ENCODE measurements at regions not wholly inside any gene's neighbourhood (a gene's known extent, or its start where the extent isn't known, plus 50 kb on each side); places are given as distances from the start of the nearest gene placed in this dataset.
A peak's percentile ranks its signal among the peaks of the same experiment; 100 is the strongest.

- H3K4me1 ChIP-seq (ENCODE audit: control insufficient read depth in 2 of 2, insufficient read depth in 1 of 2, low read depth in 1 of 2, low read length in 2 of 2), result peaks cover 0 to 3% of the 10 kb centered on the region in 2 donors
- H3K36me3 ChIP-seq (replicated peaks in 1 of 2; ENCODE audit: control insufficient read depth in 2 of 2, insufficient read depth in 2 of 2, low read length in 2 of 2), result no peaks in the 10 kb centered on the region
- H3K14ac ChIP-seq (ENCODE audit: low read length), result no peak overlapping the region
- no peak for DNase-seq (ENCODE audit: low spot score)
- no peaks in the 10 kb centered on the region for H3K9me3 ChIP-seq (replicated peaks in 1 of 2; ENCODE audit: control insufficient read depth in 2 of 2, insufficient read depth in 1 of 2, low read depth in 1 of 2, low read length in 2 of 2)
- no CpG with 5 or more reads among the region's 6 CpGs for WGBS, 2 donors (ENCODE audit: extremely low coverage in 2 of 2, insufficient read length in 2 of 2, insufficient replicate concordance in 1 of 2)
- H3K18ac ChIP-seq (ENCODE audit: low read length), result no peak overlapping the region
- no peak overlapping the region for H4K91ac ChIP-seq (ENCODE audit: low read depth, low read length, poor library complexity)
- no peak overlapping the region for H3K4me3 ChIP-seq (ENCODE audit: low read length in 2 of 2)
- no peak overlapping the region for H3K4ac ChIP-seq (ENCODE audit: low read length)
- H3K27ac ChIP-seq (replicated peaks; ENCODE audit: low read length), result no peak overlapping the region
- H3K79me1 ChIP-seq (ENCODE audit: low read depth, low read length), result no peaks in the 10 kb centered on the region
- H2AFZ ChIP-seq (ENCODE audit: low read length), result peak overlapping the region; percentile 24
- no peak overlapping the region for H2BK5ac ChIP-seq (ENCODE audit: low read length)
- no peak overlapping the region for H4K8ac ChIP-seq (ENCODE audit: low read depth, low read length)
- no peak overlapping the region for H3K23ac ChIP-seq (ENCODE audit: low read depth, low read length, poor library complexity)
- H2BK120ac ChIP-seq (ENCODE audit: low read depth, low read length), result no peak overlapping the region
- no peaks in the 10 kb centered on the region for H3K27me3 ChIP-seq (ENCODE audit: control insufficient read depth in 3 of 3, insufficient read depth in 3 of 3, low read depth in 1 of 3, low read length in 3 of 3)
- no peak overlapping the region for H2AK5ac ChIP-seq (ENCODE audit: low read depth, low read length)
- no peak overlapping the region for H2BK15ac ChIP-seq (ENCODE audit: low read length)
- no peak overlapping the region for H2BK12ac ChIP-seq (ENCODE audit: low read length)
- no peak overlapping the region for H3K4me2 ChIP-seq (ENCODE audit: insufficient read depth, low read length, poor library complexity, severe bottlenecking)
- no peak overlapping the region for H3K9ac ChIP-seq (ENCODE audit: low read depth, low read length, poor library complexity)
Observed at GRCh38 chr1:62953633-62954032, 169.7 kb downstream of the ATG4C start.

- H3K79me1 ChIP-seq (ENCODE audit: low read depth, low read length), result no peaks in the 10 kb centered on the region
- no peak overlapping the region for H2BK5ac ChIP-seq (ENCODE audit: low read length)
- no peak for DNase-seq (ENCODE audit: low spot score)
- H2AK5ac ChIP-seq (ENCODE audit: low read depth, low read length), result no peak overlapping the region
- H3K4me3 ChIP-seq (ENCODE audit: low read length in 2 of 2), result no peak overlapping the region
- H3K9ac ChIP-seq (ENCODE audit: low read depth, low read length, poor library complexity), result no peak overlapping the region
- no peaks in the 10 kb centered on the region for H3K36me3 ChIP-seq (replicated peaks in 1 of 2; ENCODE audit: control insufficient read depth in 2 of 2, insufficient read depth in 2 of 2, low read length in 2 of 2)
- H4K91ac ChIP-seq (ENCODE audit: low read depth, low read length, poor library complexity), result no peak overlapping the region
- H3K4ac ChIP-seq (ENCODE audit: low read length), result no peak overlapping the region
- H3K23ac ChIP-seq (ENCODE audit: low read depth, low read length, poor library complexity), result no peak overlapping the region
- no peak overlapping the region for H2BK120ac ChIP-seq (ENCODE audit: low read depth, low read length)
- no peak overlapping the region for H2BK15ac ChIP-seq (ENCODE audit: low read length)
- H2AFZ ChIP-seq (ENCODE audit: low read length), result peak overlapping the region; percentile 46
- WGBS, 2 donors (ENCODE audit: extremely low coverage in 2 of 2, insufficient read length in 2 of 2, insufficient replicate concordance in 1 of 2), result no CpG with 5 or more reads among the region's 7 CpGs
- H3K18ac ChIP-seq (ENCODE audit: low read length), result no peak overlapping the region
- H4K8ac ChIP-seq (ENCODE audit: low read depth, low read length), result no peak overlapping the region
- H3K14ac ChIP-seq (ENCODE audit: low read length), result no peak overlapping the region
- H3K9me3 ChIP-seq (replicated peaks in 1 of 2; ENCODE audit: control insufficient read depth in 2 of 2, insufficient read depth in 1 of 2, low read depth in 1 of 2, low read length in 2 of 2), result no peaks in the 10 kb centered on the region
- no peak overlapping the region for H3K4me2 ChIP-seq (ENCODE audit: insufficient read depth, low read length, poor library complexity, severe bottlenecking)
- H3K4me1 ChIP-seq (ENCODE audit: control insufficient read depth in 2 of 2, insufficient read depth in 1 of 2, low read depth in 1 of 2, low read length in 2 of 2), result peaks cover 0 to 3% of the 10 kb centered on the region in 2 donors
- H2BK12ac ChIP-seq (ENCODE audit: low read length), result no peak overlapping the region
- peaks cover 0 to 1% (median 0%) of the 10 kb centered on the region in 3 experiments for H3K27me3 ChIP-seq (ENCODE audit: control insufficient read depth in 3 of 3, insufficient read depth in 3 of 3, low read depth in 1 of 3, low read length in 3 of 3)
- H3K27ac ChIP-seq (replicated peaks; ENCODE audit: low read length), result no peak overlapping the region
Observed at GRCh38 chr1:62954758-62955157, 170.8 kb downstream of the ATG4C start.

- H2BK12ac ChIP-seq (ENCODE audit: low read length), result no peak overlapping the region
- no peak overlapping the region for H3K14ac ChIP-seq (ENCODE audit: low read length)
- H3K27ac ChIP-seq (replicated peaks; ENCODE audit: low read length), result no peak overlapping the region
- no peak overlapping the region for H3K9ac ChIP-seq (ENCODE audit: low read depth, low read length, poor library complexity)
- no peaks in the 10 kb centered on the region for H3K36me3 ChIP-seq (replicated peaks in 1 of 2; ENCODE audit: control insufficient read depth in 2 of 2, insufficient read depth in 2 of 2, low read length in 2 of 2)
- H3K18ac ChIP-seq (ENCODE audit: low read length), result no peak overlapping the region
- no peak overlapping the region for H2AK5ac ChIP-seq (ENCODE audit: low read depth, low read length)
- H2BK15ac ChIP-seq (ENCODE audit: low read length), result no peak overlapping the region
- H2BK120ac ChIP-seq (ENCODE audit: low read depth, low read length), result no peak overlapping the region
- no peaks in the 10 kb centered on the region for H3K79me1 ChIP-seq (ENCODE audit: low read depth, low read length)
- no peak overlapping the region for H4K8ac ChIP-seq (ENCODE audit: low read depth, low read length)
- no peak for DNase-seq (ENCODE audit: low spot score)
- H3K23ac ChIP-seq (ENCODE audit: low read depth, low read length, poor library complexity), result no peak overlapping the region
- peaks cover 0 to 2% (median 0%) of the 10 kb centered on the region in 3 experiments for H3K27me3 ChIP-seq (ENCODE audit: control insufficient read depth in 3 of 3, insufficient read depth in 3 of 3, low read depth in 1 of 3, low read length in 3 of 3)
- H3K4me2 ChIP-seq (ENCODE audit: insufficient read depth, low read length, poor library complexity, severe bottlenecking), result no peak overlapping the region
- no peak overlapping the region for H2AFZ ChIP-seq (ENCODE audit: low read length)
- H3K4ac ChIP-seq (ENCODE audit: low read length), result no peak overlapping the region
- no peak overlapping the region for H4K91ac ChIP-seq (ENCODE audit: low read depth, low read length, poor library complexity)
- no CpG with 5 or more reads among the region's 1 CpG for WGBS, 2 donors (ENCODE audit: extremely low coverage in 2 of 2, insufficient read length in 2 of 2, insufficient replicate concordance in 1 of 2)
- no peaks in the 10 kb centered on the region for H3K9me3 ChIP-seq (replicated peaks in 1 of 2; ENCODE audit: control insufficient read depth in 2 of 2, insufficient read depth in 1 of 2, low read depth in 1 of 2, low read length in 2 of 2)
- no peak overlapping the region for H2BK5ac ChIP-seq (ENCODE audit: low read length)
- no peak overlapping the region for H3K4me3 ChIP-seq (ENCODE audit: low read length in 2 of 2)
- H3K4me1 ChIP-seq (ENCODE audit: control insufficient read depth in 2 of 2, insufficient read depth in 1 of 2, low read depth in 1 of 2, low read length in 2 of 2), result peaks cover 0 to 3% of the 10 kb centered on the region in 2 donors
Observed at GRCh38 chr1:62955666-62956065, 171.7 kb downstream of the ATG4C start.

GRCh38 chr1:62962014-62962812, 178.3 kb downstream of the ATG4C start:
- no peak overlapping the region for H2AK5ac ChIP-seq (ENCODE audit: low read depth, low read length)
- H3K4ac ChIP-seq (ENCODE audit: low read length), result no peak overlapping the region
- no peak overlapping the region for H3K4me3 ChIP-seq (ENCODE audit: low read length in 2 of 2)
- H4K8ac ChIP-seq (ENCODE audit: low read depth, low read length), result no peak overlapping the region
- H3K27me3 ChIP-seq (ENCODE audit: control insufficient read depth in 3 of 3, insufficient read depth in 3 of 3, low read depth in 1 of 3, low read length in 3 of 3), result peaks cover 0 to 2% (median 0%) of the 10 kb centered on the region in 3 experiments
- no peak overlapping the region for H3K23ac ChIP-seq (ENCODE audit: low read depth, low read length, poor library complexity)
- H2BK12ac ChIP-seq (ENCODE audit: low read length), result no peak overlapping the region
- H3K14ac ChIP-seq (ENCODE audit: low read length), result no peak overlapping the region
- no peak overlapping the region for H3K27ac ChIP-seq (replicated peaks; ENCODE audit: low read length)
- no peak for DNase-seq (ENCODE audit: low spot score)
- no peak overlapping the region for H2BK120ac ChIP-seq (ENCODE audit: low read depth, low read length)
- no peaks in the 10 kb centered on the region for H3K36me3 ChIP-seq (replicated peaks in 1 of 2; ENCODE audit: control insufficient read depth in 2 of 2, insufficient read depth in 2 of 2, low read length in 2 of 2)
- H3K18ac ChIP-seq (ENCODE audit: low read length), result no peak overlapping the region
- H2AFZ ChIP-seq (ENCODE audit: low read length), result no peak overlapping the region
- H2BK15ac ChIP-seq (ENCODE audit: low read length), result no peak overlapping the region
- H4K91ac ChIP-seq (ENCODE audit: low read depth, low read length, poor library complexity), result no peak overlapping the region
- peaks cover 0 to 4% of the 10 kb centered on the region in 2 donors for H3K4me1 ChIP-seq (ENCODE audit: control insufficient read depth in 2 of 2, insufficient read depth in 1 of 2, low read depth in 1 of 2, low read length in 2 of 2)
- no peak overlapping the region for H2BK5ac ChIP-seq (ENCODE audit: low read length)
- H3K79me1 ChIP-seq (ENCODE audit: low read depth, low read length), result no peaks in the 10 kb centered on the region
- no peaks in the 10 kb centered on the region for H3K9me3 ChIP-seq (replicated peaks in 1 of 2; ENCODE audit: control insufficient read depth in 2 of 2, insufficient read depth in 1 of 2, low read depth in 1 of 2, low read length in 2 of 2)
- no CpG with 5 or more reads among the region's 4 CpGs for WGBS, 2 donors (ENCODE audit: extremely low coverage in 2 of 2, insufficient read length in 2 of 2, insufficient replicate concordance in 1 of 2)
- no peak overlapping the region for H3K4me2 ChIP-seq (ENCODE audit: insufficient read depth, low read length, poor library complexity, severe bottlenecking)
- H3K9ac ChIP-seq (ENCODE audit: low read depth, low read length, poor library complexity), result no peak overlapping the region

Measured in neuronal stem cell (in vitro differentiated cells).